Cardiac muscle cell (in vitro differentiated cells and primary cell): ENCODE measurements at regions not wholly inside any gene's neighbourhood (a gene's known extent, or its start where the extent isn't known, plus 50 kb on each side); places are given as distances from the start of the nearest gene placed in this dataset.

ENCODE experiments used
- DNase-seq, 2 donors: peaks; one replicate each; pipeline versions ENCODE4 v3.0.0 to v3.0.0-alpha.2; 2010 to 2017; ENCODE audit warnings: low read depth in 1 of 2, low spot score in 1 of 2
- H3K27ac ChIP-seq: fragments of 200-600 bp; sonication (generic); 2 replicates; pipeline ENCODE4 v1.5.1; 2016
- H3K27me3 ChIP-seq: fragments of 200-600 bp; sonication (generic); 2 replicates; pipeline ENCODE4 v1.6.0; 2016; ENCODE audit warnings: control low read depth
- H3K36me3 ChIP-seq: fragments of 200-600 bp; sonication (generic); 2 replicates; pipeline ENCODE4 v1.5.1; 2016; ENCODE audit warnings: control low read depth
- H3K4me1 ChIP-seq: fragments of 200-600 bp; sonication (generic); 2 replicates; pipeline ENCODE4 v1.8.1; 2017; ENCODE audit warnings: low read depth, mild to moderate bottlenecking, mixed run types
- H3K4me3 ChIP-seq: fragments of 200-600 bp; sonication (generic); 2 replicates; pipeline ENCODE4 v1.5.1; 2016; ENCODE audit warnings: mild to moderate bottlenecking
- H3K9me3 ChIP-seq: fragments of 200-600 bp; sonication (generic); 2 replicates; pipeline ENCODE4 v1.5.1; 2017; ENCODE audit warnings: low read depth, mild to moderate bottlenecking, control low read depth
- TF ChIP-seq, protein P1 (sequence below): IDR thresholded peaks from 2 replicates; pipeline ENCODE4 v1.5.1; 2012; ENCODE audit warnings: low read depth, mild to moderate bottlenecking, low read length

DNA sequence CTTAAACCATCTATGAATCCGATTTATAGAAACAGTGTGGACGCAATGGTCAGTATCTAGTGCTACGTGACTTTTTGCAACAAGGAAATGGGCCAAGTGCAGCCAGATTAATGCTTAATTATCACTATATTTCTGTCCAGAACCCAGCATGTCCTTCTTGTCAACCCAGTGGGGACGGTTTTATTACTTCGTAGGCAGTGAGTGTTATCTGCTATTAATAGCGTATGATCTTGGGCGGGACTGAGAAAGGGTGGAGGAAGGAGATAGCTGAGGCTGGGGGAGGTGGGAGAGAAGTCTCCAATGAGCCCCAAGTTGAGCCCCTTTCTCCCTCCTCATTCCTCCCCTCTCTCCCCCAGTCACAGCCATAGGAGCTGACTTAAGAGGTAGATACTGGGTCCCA, 59.7 kb upstream of the FAM222A start:
- Histone ChIP-seq H3K36me3 (no peaks in the 10 kb centered on the region), H3K4me1 (peaks cover 8% of the 10 kb centered on the region), H3K27ac (no peak overlapping the region), H3K4me3 (no peak overlapping the region), H3K27me3 (no peaks in the 10 kb centered on the region), H3K9me3 (no peaks in the 10 kb centered on the region)
- TF ChIP-seq, protein P1, sequence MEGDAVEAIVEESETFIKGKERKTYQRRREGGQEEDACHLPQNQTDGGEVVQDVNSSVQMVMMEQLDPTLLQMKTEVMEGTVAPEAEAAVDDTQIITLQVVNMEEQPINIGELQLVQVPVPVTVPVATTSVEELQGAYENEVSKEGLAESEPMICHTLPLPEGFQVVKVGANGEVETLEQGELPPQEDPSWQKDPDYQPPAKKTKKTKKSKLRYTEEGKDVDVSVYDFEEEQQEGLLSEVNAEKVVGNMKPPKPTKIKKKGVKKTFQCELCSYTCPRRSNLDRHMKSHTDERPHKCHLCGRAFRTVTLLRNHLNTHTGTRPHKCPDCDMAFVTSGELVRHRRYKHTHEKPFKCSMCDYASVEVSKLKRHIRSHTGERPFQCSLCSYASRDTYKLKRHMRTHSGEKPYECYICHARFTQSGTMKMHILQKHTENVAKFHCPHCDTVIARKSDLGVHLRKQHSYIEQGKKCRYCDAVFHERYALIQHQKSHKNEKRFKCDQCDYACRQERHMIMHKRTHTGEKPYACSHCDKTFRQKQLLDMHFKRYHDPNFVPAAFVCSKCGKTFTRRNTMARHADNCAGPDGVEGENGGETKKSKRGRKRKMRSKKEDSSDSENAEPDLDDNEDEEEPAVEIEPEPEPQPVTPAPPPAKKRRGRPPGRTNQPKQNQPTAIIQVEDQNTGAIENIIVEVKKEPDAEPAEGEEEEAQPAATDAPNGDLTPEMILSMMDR: no peak
- no peak for DNase-seq

DNA sequence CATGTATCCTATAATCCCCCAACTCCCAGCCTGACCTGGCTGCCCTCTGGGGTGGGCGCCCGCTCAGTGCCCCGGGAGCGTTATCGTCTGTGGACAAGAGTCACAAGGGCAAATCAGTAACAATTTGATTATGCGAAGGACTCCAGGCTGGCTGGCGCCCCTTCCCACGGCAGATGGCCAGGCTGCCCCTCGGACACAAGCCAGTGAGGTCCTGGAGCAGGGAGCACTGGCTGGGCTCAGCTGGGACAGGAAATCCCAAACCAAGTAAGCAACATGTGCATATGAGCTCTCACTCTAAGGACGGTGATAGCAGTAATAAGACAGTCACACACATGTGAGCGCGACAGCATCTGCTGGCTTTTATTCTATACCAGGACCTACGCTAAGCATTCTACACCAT, 59.3 kb upstream of the FAM222A start:
- H3K36me3 ChIP-seq: no peaks in the 10 kb centered on the region
- H3K4me1 ChIP-seq: peaks cover 8% of the 10 kb centered on the region
- H3K4me3 ChIP-seq: no peak overlapping the region
- H3K9me3 ChIP-seq: no peaks in the 10 kb centered on the region
- TF ChIP-seq, protein P1: no peak
- no peaks in the 10 kb centered on the region for H3K27me3 ChIP-seq
- DNase-seq: no peak
- H3K27ac ChIP-seq: no peak overlapping the region

DNA sequence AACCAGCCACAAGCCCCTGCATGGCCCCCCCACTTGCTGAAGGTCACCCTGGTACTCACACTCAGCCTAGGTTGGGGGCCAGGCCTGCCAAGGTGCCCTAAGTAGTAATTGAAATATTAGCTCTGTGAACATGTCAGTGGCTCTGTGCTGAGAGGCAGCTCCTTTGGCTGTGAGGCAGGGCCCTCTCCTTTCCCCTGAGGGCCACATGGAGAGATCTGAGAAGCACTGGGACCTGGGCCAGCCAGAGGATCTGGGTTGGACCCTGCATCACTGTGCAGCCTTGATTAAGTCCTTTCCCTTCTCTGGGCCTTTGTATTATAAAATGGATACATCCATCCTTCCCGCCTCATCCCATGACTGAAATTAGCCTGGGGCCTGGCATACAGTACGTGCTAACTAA, 58.0 kb upstream of the FAM222A start:
- Histone ChIP-seq H3K4me1 (peaks cover 8% of the 10 kb centered on the region), H3K27me3 (no peaks in the 10 kb centered on the region), H3K27ac (no peak overlapping the region), H3K9me3 (no peaks in the 10 kb centered on the region), H3K4me3 (no peak overlapping the region), H3K36me3 (no peaks in the 10 kb centered on the region)
- no peak for DNase-seq
- TF ChIP-seq, protein P1: no peak

DNA sequence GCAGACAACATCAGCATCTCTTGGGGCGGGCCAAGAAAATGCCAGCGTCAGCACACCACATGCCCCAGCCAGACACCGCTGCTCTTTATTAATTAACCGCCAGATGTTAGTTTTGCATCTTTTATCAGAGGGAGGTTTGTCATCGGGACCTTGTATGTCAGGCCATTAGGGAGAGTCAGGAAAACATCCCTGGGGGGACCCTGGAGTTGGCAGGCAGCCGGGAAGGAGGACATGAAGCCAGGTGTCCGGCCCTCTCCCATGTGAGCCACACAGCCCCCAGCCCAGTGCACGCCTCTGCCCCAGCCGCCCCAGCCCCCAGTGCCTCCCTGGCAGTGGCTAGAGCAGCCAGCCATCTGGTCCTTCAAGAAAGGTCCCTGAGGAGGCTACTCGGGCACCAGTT, 56.9 kb upstream of the FAM222A start:
- no peaks in the 10 kb centered on the region for H3K9me3 ChIP-seq

GRCh38 chr12:109663795-109664194, 49.8 kb upstream of the FAM222A start:
- H3K27me3 ChIP-seq: no peaks in the 10 kb centered on the region
- H3K9me3 ChIP-seq: no peaks in the 10 kb centered on the region
- H3K4me3 ChIP-seq: no peak overlapping the region
- DNase-seq: no peak
- no peak overlapping the region for H3K27ac ChIP-seq
- TF ChIP-seq, protein P1: no peak
- no peaks in the 10 kb centered on the region for H3K36me3 ChIP-seq
- no peaks in the 10 kb centered on the region for H3K4me1 ChIP-seq

More for the DNA sequence above, 56.9 kb upstream of the FAM222A start:
- Histone ChIP-seq H3K27me3 (no peaks in the 10 kb centered on the region), H3K4me3 (no peak overlapping the region), H3K4me1 (peaks cover 8% of the 10 kb centered on the region), H3K36me3 (no peaks in the 10 kb centered on the region), H3K27ac (peak overlapping the region; percentile 6)
- no peak for DNase-seq
- TF ChIP-seq, protein P1: no peak
